ENCODE measurements at regions not wholly inside any gene's neighbourhood (a gene's known extent, or its start where the extent isn't known, plus 50 kb on each side); places are given as distances from the start of the nearest gene placed in this dataset.

- H3K4me1 Mint-ChIP-seq (ENCODE audit: unreplicated experiment), result no peaks in the 10 kb centered on the region
- no peak for DNase-seq (ENCODE audit: extremely low spot score, unreplicated experiment)
- no peak overlapping the region for H3K4me3 Mint-ChIP-seq
- no peak overlapping the region for H3K27ac Mint-ChIP-seq
- H3K27me3 Mint-ChIP-seq, result no peaks in the 10 kb centered on the region
- no peaks in the 10 kb centered on the region for H3K9me3 Mint-ChIP-seq
- no peaks in the 10 kb centered on the region for H3K36me3 Mint-ChIP-seq
- no peak for TF ChIP-seq CTCF (conservative IDR thresholded peaks at IDR 0.05)
These were observed 496.4 kb downstream of the PRR16 start for GRCh38 chr5:120960510-120960909.

- Mint-ChIP-seq H3K27me3 (no peaks in the 10 kb centered on the region), H3K27ac (no peak overlapping the region), H3K36me3 (no peaks in the 10 kb centered on the region), H3K4me1 (ENCODE audit: unreplicated experiment) (no peaks in the 10 kb centered on the region), H3K4me3 (no peak overlapping the region), H3K9me3 (peaks cover 3% of the 10 kb centered on the region)
- no peak for TF ChIP-seq CTCF (conservative IDR thresholded peaks at IDR 0.05)
- DNase-seq (ENCODE audit: extremely low spot score, unreplicated experiment), result no peak
These were observed 503.3 kb downstream of the PRR16 start for GRCh38 chr5:120967366-120967765.

GRCh38 chr5:120974690-120975089 lies 510.6 kb downstream of the PRR16 start:
- H3K4me3 Mint-ChIP-seq, result no peak overlapping the region
- no peaks in the 10 kb centered on the region for H3K36me3 Mint-ChIP-seq
- TF ChIP-seq CTCF (conservative IDR thresholded peaks at IDR 0.05), result no peak
- no peak overlapping the region for H3K27ac Mint-ChIP-seq
- H3K27me3 Mint-ChIP-seq, result no peaks in the 10 kb centered on the region
- peaks cover 3% of the 10 kb centered on the region for H3K9me3 Mint-ChIP-seq
- no peak for DNase-seq (ENCODE audit: extremely low spot score, unreplicated experiment)
- no peaks in the 10 kb centered on the region for H3K4me1 Mint-ChIP-seq (ENCODE audit: unreplicated experiment)

GRCh38 chr5:120982351-120982750 lies 518.3 kb downstream of the PRR16 start:
- H3K27me3 Mint-ChIP-seq, result no peaks in the 10 kb centered on the region
- no peaks in the 10 kb centered on the region for H3K36me3 Mint-ChIP-seq
- DNase-seq (ENCODE audit: extremely low spot score, unreplicated experiment), result no peak
- H3K4me3 Mint-ChIP-seq, result no peak overlapping the region
- TF ChIP-seq CTCF (conservative IDR thresholded peaks at IDR 0.05), result no peak
- no peaks in the 10 kb centered on the region for H3K4me1 Mint-ChIP-seq (ENCODE audit: unreplicated experiment)
- H3K27ac Mint-ChIP-seq, result no peak overlapping the region
- H3K9me3 Mint-ChIP-seq, result no peaks in the 10 kb centered on the region

- Mint-ChIP-seq H3K9me3 (no peaks in the 10 kb centered on the region), H3K36me3 (no peaks in the 10 kb centered on the region), H3K27me3 (no peaks in the 10 kb centered on the region), H3K27ac (no peak overlapping the region), H3K4me3 (no peak overlapping the region), H3K4me1 (ENCODE audit: unreplicated experiment) (no peaks in the 10 kb centered on the region)
- no peak for TF ChIP-seq CTCF (conservative IDR thresholded peaks at IDR 0.05)
- DNase-seq (ENCODE audit: extremely low spot score, unreplicated experiment), result no peak
These were observed 521.4 kb downstream of the PRR16 start for GRCh38 chr5:120985526-120985925.

- DNase-seq (ENCODE audit: extremely low spot score, unreplicated experiment), result no peak
- Mint-ChIP-seq H3K27ac (no peak overlapping the region), H3K4me3 (no peak overlapping the region), H3K36me3 (no peaks in the 10 kb centered on the region), H3K9me3 (no peaks in the 10 kb centered on the region), H3K4me1 (ENCODE audit: unreplicated experiment) (no peaks in the 10 kb centered on the region), H3K27me3 (no peaks in the 10 kb centered on the region)
- TF ChIP-seq CTCF (conservative IDR thresholded peaks at IDR 0.05), result no peak
These were observed 524.4 kb downstream of the PRR16 start for GRCh38 chr5:120988491-120988890.
